Stomach (tissue), 4 donors: ENCODE measurements at regions not wholly inside any gene's neighbourhood (a gene's known extent, or its start where the extent isn't known, plus 50 kb on each side); places are given as distances from the start of the nearest gene placed in this dataset.

Source experiments
- CTCF ChIP-seq, 7 experiments: fragments of 450-650 bp in 4 of 7; fragments of 200-600 bp in 3 of 7; sonication (generic) in 3 of 7; IDR thresholded peaks; one replicate each; pipeline ENCODE4 v1.5.1; 2016 to 2019; ENCODE audit warnings: antibody characterized with exemption in 7 of 7, control low read depth in 2 of 7, mild to moderate bottlenecking in 1 of 7
- POLR2AphosphoS5 ChIP-seq, 3 donors: sonication (generic); formaldehyde crosslinking; IDR thresholded peaks; one replicate each; pipeline ENCODE4 v1.6.1; 2016; ENCODE audit warnings: antibody characterized with exemption in 3 of 3

GRCh38 chr4:187795737-187796136 is 199.8 kb upstream of the ZFP42 start:
- TF ChIP-seq CTCF (IDR thresholded peaks at IDR 0.05) (no peak), POLR2AphosphoS5 (IDR thresholded peaks at IDR 0.05) (no peak)
